GM13976 (cell line): ENCODE measurements at regions not wholly inside any gene's neighbourhood (a gene's known extent, or its start where the extent isn't known, plus 50 kb on each side); places are given as distances from the start of the nearest gene placed in this dataset.

Experiments used
- DNase-seq: peaks from one replicate; pipeline ENCODE4 v3.0.0; 2012; ENCODE audit warnings: low spot score
- CTCF ChIP-seq: IDR thresholded peaks from 2 replicates; pipeline ENCODE4 v1.5.1; 2012; ENCODE audit warnings: borderline replicate concordance, mild to moderate bottlenecking; ENCODE audit not compliant: insufficient read depth; ENCODE audit errors: extremely low read depth, missing control alignments, control extremely low read depth
- in situ Hi-C: fragments of 300-500 bp; cut with MboI; formaldehyde crosslinking; loops from one replicate; pipeline ENCODE4 v1.12.0; 2022; ENCODE audit warnings: low sequenced_read_pairs, mixed read lengths, inconsistent platforms; ENCODE audit not compliant: unreplicated experiment

- TF ChIP-seq CTCF, result no peak
- in situ Hi-C loops, result no loop called here
- no peak for DNase-seq
These were observed 264.1 kb downstream of the MN1 start for GRCh38 chr22:27537501-27537900.

GRCh38 chr22:27538666-27539065 lies 262.9 kb downstream of the MN1 start:
- TF ChIP-seq CTCF, result no peak
- in situ Hi-C loops, result no loop called here
- DNase-seq, result no peak

- DNase-seq, result no peak
- in situ Hi-C loops, result no loop called here
- TF ChIP-seq CTCF, result no peak
These were observed 261.3 kb downstream of the MN1 start for GRCh38 chr22:27540247-27540646.

- TF ChIP-seq CTCF, result no peak
- DNase-seq, result no peak
- in situ Hi-C loops, result no loop called here
These were observed 260.7 kb downstream of the MN1 start for GRCh38 chr22:27540656-27541396.

- in situ Hi-C loops, result no loop called here
- DNase-seq, result no peak
- no peak for TF ChIP-seq CTCF
These were observed 259.7 kb downstream of the MN1 start for GRCh38 chr22:27541836-27542235.

GRCh38 chr22:27542602-27543001 lies 259.0 kb downstream of the MN1 start:
- DNase-seq, result no peak
- in situ Hi-C loops, result no loop called here
- no peak for TF ChIP-seq CTCF
